ENCODE measurements at regions not wholly inside any gene's neighbourhood (a gene's known extent, or its start where the extent isn't known, plus 50 kb on each side); places are given as distances from the start of the nearest gene placed in this dataset.

DNA sequence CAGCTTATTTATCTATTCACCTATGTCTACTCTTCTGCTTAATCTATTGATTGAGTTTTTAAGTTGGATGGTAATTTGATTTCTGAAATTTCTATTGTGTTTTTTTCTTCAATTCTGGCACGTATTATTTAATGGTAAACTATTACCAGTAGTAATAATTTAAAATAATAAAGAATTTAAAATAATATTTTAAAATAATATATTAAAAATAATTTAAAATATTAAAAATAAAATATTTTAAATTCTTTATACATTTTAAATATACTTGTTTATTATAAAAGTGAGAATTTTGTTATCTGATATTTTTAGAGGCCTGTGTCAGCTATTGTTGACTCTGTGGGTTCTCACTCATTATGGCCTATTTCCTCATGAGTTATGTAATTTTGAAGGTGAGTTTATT is 100.7 kb upstream of the SPATA16 start:
- H3K4me3 ChIP-seq (ENCODE audit: low read depth, low read length) = no peak overlapping the region
- TF ChIP-seq, protein P1, sequence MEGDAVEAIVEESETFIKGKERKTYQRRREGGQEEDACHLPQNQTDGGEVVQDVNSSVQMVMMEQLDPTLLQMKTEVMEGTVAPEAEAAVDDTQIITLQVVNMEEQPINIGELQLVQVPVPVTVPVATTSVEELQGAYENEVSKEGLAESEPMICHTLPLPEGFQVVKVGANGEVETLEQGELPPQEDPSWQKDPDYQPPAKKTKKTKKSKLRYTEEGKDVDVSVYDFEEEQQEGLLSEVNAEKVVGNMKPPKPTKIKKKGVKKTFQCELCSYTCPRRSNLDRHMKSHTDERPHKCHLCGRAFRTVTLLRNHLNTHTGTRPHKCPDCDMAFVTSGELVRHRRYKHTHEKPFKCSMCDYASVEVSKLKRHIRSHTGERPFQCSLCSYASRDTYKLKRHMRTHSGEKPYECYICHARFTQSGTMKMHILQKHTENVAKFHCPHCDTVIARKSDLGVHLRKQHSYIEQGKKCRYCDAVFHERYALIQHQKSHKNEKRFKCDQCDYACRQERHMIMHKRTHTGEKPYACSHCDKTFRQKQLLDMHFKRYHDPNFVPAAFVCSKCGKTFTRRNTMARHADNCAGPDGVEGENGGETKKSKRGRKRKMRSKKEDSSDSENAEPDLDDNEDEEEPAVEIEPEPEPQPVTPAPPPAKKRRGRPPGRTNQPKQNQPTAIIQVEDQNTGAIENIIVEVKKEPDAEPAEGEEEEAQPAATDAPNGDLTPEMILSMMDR (IDR thresholded peaks at IDR 0.05; ENCODE audit: low read depth, low read length) = no peak
- in situ Hi-C loops (cut with HindIII; ENCODE audit: low sequenced_read_pairs) = no loop called here
- DNase-seq (ENCODE audit: low read depth, low spot score) = no peak

DNA sequence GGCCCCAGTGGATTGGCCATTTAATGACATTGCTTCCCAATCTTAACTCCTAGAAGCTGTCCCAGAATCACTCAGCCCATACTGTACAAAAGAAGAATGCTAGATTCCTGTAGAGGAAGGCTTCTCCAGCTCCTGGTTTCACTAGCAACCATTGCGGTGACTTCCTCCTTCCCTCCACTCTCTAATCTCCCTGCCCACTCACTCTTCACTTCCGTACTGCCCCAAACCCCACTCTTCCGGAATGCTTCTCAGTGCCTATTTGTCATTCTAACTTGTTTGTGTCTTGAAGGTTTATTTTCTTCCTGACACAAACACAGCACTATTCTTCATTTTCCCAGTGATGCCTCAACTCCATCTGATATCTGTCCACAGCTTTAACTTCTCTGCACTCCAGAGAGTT is 97.1 kb upstream of the SPATA16 start:
- no peak for DNase-seq (ENCODE audit: low read depth, low spot score)
- in situ Hi-C loops (cut with HindIII; ENCODE audit: low sequenced_read_pairs) = no loop called here
- TF ChIP-seq, protein P1 (IDR thresholded peaks at IDR 0.05; ENCODE audit: low read depth, low read length) = no peak
- no peak overlapping the region for H3K4me3 ChIP-seq (ENCODE audit: low read depth, low read length)

DNA sequence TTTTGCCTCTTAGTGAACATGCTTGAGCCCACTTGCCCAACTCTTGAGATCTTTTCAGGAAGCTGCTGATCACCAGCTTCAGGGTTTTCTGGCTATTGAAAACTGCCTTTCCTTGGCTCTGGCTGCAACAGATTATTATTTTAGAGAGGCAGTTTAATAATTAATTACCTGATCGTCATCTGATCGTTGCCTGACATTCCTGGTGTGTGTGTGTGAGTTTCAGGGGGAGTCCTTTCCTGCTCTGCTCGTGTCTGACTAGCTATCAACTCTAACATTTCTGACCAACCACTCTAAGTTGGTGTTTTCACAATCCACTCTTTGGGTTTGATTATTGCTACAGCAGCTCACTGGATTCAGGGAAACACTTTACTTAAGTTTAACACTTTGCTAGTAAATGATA is 84.3 kb upstream of the SPATA16 start:
- DNase-seq (ENCODE audit: low read depth, low spot score) = no peak
- in situ Hi-C loops (cut with HindIII; ENCODE audit: low sequenced_read_pairs) = no loop called here
- no peak overlapping the region for H3K4me3 ChIP-seq (ENCODE audit: low read depth, low read length)
- TF ChIP-seq, protein P1 (IDR thresholded peaks at IDR 0.05; ENCODE audit: low read depth, low read length) = no peak

DNA sequence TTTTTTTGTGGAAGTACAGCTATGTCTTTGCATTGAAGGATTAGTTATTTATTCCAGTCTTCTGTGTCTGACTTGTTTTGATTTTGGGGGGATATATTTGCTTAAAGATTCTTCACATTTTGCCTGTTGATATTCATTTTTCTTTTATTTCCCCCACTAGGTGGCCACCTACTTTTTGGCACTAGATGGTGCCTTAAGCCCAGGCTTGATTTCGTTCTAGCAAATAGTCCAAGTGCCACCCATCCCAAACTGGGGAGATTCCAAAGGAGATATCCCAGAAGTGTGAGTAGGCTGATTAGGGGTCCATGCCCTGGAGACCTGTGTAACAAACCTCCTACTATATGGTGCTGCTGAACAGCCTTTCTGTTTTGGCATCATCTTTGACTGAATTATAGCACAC is 80.0 kb upstream of the SPATA16 start:
- in situ Hi-C loops (cut with HindIII; ENCODE audit: low sequenced_read_pairs) = no loop called here
- TF ChIP-seq, protein P1 (IDR thresholded peaks at IDR 0.05; ENCODE audit: low read depth, low read length) = peak; percentile 35
- H3K4me3 ChIP-seq (ENCODE audit: low read depth, low read length) = no peak overlapping the region
- no peak for DNase-seq (ENCODE audit: low read depth, low spot score)

DNA sequence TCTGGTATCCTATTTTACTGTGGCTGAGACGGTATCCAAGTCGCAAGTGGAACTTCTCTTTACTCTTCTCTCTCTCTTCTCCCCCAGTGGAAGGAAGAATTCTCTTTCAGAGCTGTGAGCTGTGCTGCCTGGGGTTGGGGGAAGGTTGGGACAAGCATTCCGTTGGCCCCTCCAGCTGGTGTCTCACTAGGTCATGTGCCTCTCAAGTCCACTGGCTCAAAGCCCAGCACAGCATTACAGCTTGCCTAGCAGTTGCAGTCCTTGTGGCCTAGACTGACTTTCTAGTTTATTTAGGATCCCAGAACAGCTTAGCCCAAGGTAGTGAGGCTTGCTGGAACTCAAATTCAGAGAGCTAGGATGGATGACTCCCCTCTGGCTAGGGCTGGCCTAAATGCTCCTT is 76.1 kb upstream of the SPATA16 start:
- in situ Hi-C loops (cut with HindIII; ENCODE audit: low sequenced_read_pairs) = no loop called here

DNA sequence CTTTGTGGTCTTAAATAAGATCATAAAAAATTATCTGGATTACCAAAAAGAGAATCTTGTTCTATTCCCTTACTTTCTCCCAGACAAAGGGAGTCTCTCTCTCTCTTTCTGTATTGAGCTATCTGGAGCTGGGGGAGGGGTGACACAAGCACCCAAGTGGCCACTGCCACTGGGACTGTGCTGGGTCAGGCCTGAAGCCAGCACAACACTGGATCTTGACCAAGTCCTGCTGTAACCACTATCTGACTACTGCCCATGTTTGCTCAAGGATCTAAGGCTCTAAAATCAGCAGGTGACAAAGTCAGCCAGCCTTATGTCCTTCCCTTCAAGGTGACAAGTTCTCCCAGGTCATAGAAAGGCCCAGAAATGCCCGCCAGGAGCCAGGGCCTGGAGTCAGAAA is 75.0 kb upstream of the SPATA16 start:
- in situ Hi-C loops (cut with HindIII; ENCODE audit: low sequenced_read_pairs) = no loop called here
- H3K4me3 ChIP-seq (ENCODE audit: low read depth, low read length) = no peak overlapping the region
- TF ChIP-seq, protein P1 (IDR thresholded peaks at IDR 0.05; ENCODE audit: low read depth, low read length) = no peak
- no peak for DNase-seq (ENCODE audit: low read depth, low spot score)

More for the DNA sequence above, 76.1 kb upstream of the SPATA16 start:
- H3K4me3 ChIP-seq (ENCODE audit: low read depth, low read length) = no peak overlapping the region
- DNase-seq (ENCODE audit: low read depth, low spot score) = peak; percentile 5
- TF ChIP-seq, protein P1 (IDR thresholded peaks at IDR 0.05; ENCODE audit: low read depth, low read length) = no peak

DNA sequence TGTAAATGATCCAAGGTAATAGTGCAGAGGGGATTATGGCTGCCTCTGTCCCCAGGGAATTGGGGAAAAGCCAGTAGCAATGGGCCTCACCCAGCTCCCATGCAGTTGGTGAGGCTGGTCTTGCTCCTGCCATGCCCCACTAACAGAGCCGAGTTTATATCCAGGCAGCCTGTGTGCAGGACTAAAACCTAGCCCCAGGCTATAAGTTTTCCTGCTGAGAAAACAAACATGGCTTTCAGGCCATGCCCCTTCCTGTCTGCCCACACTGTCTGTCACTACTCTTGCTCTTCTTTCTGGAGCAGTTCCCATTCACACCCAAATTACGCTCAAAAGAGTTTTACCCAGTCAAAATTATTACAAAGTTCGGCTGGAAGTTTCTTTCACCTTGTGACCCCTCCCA is 73.5 kb upstream of the SPATA16 start:
- in situ Hi-C loops (cut with HindIII; ENCODE audit: low sequenced_read_pairs) = no loop called here
- TF ChIP-seq, protein P1 (IDR thresholded peaks at IDR 0.05; ENCODE audit: low read depth, low read length) = no peak
- H3K4me3 ChIP-seq (ENCODE audit: low read depth, low read length) = no peak overlapping the region
- no peak for DNase-seq (ENCODE audit: low read depth, low spot score)

Data from astrocyte of the spinal cord (primary cell).